Choroid plexus epithelial cell (primary cell): ENCODE measurements at regions not wholly inside any gene's neighbourhood (a gene's known extent, or its start where the extent isn't known, plus 50 kb on each side); places are given as distances from the start of the nearest gene placed in this dataset.

Source experiments
- DNase-seq: peaks from one replicate; pipeline ENCODE4 v3.0.0-alpha.2; 2010; ENCODE audit warnings: low read depth
- H3K4me3 ChIP-seq: 2 replicates; pipeline ENCODE4 v1.5.1; 2011; ENCODE audit warnings: low read depth, mild to moderate bottlenecking, control low read depth, low read length, moderate library complexity
- TF ChIP-seq, protein P1 (sequence below): conservative IDR thresholded peaks from 2 replicates; pipeline ENCODE4 v1.5.1; 2011; ENCODE audit warnings: low read depth, mild to moderate bottlenecking, control low read depth, inconsistent platforms, low read length, moderate library complexity

DNA sequence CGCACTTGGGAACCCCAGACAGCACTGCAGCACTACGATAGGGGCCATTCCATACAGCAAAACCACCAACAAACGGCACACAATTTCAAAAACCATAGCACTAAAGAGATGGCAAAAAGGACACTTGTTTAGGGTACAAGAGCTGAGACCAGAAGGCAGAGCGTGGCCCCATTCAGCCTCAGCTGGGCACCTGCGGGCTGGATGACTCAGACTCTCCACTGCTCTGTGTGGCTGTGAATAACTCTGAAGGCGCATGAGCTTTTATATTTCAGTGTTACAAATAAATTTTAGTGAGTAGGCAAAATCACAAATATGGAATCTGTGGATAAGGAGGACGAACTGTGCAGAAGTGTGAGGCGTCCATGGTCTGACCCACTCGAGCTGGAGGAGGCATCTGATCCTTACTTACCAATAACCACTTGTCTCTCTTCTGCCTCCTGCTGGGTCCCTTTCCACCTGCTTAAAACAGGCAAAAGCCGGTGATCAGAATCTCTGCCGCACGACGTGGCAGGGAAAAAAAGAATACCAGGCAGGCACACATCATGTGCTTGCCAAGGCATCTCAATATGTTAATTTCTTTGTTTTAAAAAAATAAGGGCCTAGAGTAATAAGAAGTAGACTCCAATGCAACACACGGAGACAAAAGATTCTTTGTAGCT lies 325.7 kb downstream of the SHANK2 start:
- no peak overlapping the region for H3K4me3 ChIP-seq
- DNase-seq, result no peak
- TF ChIP-seq, protein P1, sequence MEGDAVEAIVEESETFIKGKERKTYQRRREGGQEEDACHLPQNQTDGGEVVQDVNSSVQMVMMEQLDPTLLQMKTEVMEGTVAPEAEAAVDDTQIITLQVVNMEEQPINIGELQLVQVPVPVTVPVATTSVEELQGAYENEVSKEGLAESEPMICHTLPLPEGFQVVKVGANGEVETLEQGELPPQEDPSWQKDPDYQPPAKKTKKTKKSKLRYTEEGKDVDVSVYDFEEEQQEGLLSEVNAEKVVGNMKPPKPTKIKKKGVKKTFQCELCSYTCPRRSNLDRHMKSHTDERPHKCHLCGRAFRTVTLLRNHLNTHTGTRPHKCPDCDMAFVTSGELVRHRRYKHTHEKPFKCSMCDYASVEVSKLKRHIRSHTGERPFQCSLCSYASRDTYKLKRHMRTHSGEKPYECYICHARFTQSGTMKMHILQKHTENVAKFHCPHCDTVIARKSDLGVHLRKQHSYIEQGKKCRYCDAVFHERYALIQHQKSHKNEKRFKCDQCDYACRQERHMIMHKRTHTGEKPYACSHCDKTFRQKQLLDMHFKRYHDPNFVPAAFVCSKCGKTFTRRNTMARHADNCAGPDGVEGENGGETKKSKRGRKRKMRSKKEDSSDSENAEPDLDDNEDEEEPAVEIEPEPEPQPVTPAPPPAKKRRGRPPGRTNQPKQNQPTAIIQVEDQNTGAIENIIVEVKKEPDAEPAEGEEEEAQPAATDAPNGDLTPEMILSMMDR, result no peak

DNA sequence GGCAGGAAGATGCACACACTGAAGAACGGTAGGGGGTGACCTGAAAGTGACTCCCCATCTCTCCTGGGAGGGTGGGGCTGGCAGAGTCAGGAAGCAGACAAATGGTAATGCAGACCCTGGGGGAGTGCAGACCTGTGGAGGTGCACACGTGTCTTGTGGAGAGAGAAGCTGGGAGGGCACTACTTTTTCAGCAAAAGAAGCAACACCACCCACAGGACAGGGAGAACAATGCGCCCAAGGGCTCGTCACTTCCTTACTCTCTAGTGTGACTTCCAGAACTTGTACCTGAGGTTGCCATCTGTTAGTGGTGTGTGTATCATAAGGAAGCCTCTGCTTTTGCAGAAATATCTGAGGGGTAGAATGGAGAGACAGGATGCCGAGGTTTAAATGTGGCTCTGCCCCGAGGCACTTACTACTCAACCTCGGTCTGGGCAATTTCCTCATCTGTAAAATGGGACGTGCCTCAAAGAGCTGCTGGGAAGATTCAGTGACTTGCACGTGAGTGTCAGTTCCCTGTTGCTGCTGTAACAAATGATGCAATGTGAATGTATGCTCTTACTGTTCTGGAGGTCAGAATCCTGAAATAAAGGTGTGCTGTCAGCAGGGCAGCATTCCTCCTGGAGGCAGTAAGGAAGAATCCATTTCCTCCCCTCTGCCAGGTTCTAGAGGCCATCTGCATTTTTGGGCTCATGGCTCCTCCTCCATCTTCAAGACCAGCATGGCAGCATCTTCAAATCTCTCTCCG lies 323.4 kb downstream of the SHANK2 start:
- TF ChIP-seq, protein P1, result no peak
- no peak for DNase-seq
- no peak overlapping the region for H3K4me3 ChIP-seq

DNA sequence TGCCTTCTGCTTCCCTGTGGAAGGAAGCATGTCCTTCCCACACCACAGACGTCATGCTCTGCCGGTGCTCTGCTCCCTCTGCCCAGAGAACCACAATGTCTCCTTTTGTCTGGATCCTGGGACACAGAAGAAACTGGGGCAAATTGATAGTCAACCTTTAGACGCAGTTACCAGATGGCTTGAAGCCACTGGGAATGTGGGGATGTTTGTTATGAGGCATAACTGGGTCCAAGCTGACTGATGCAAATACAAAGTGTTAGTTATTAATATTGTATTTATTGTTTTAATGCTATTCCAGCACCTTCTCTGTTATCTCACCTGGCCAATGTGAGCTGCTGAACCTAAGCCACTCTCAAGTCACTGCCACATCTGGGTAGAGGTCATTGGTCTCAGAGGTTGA lies 322.2 kb downstream of the SHANK2 start:
- no peak overlapping the region for H3K4me3 ChIP-seq
- TF ChIP-seq, protein P1, result no peak
- DNase-seq, result no peak

DNA sequence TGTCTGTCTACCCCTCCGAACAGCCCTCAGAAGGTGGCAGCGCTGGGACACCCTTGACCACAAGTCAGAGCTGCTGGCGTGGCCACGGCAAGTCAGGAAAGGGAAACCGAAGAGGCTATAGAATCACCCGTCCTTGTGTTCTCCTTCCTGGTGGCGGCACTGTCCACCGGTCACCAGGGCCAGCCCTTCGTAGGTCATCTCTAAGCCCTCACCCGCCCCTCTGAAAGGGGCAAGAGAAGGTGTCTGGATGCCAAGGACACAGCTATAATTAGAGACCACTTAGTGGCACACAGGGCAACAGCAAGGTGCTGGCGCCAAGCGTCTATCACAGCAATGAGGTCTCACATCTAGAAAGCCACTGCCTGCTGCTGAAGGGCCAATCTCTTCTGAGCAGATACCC lies 320.9 kb downstream of the SHANK2 start:
- DNase-seq, result no peak
- TF ChIP-seq, protein P1, result no peak

DNA sequence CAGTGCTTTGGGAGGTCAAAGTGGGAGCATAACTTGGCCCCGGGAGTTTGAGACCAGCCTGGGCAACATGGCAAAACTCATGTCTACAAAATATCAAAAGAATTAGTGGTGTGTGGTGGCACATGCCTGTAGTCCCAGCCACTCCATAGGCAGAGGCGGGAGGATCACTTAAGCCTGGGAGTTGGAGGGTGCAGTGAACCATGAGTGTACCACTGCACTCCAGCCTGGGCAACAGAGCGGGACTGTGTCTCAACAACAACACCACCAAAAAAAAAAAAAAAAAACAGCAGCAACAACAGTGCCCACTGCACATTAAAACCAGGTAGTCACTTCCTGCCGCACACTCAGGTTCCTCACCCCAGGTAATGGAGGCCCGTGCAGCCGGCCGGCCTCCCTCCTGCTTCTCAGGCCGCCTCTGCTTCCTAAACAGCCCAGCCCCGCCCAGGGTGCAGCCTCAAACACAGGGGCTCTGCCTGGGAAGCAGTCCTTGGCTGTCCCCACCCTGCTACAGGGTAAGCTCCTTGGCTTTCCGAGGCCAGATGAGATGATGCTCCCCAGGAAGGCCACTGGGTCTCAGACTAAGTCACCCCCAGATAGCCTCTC lies 318.3 kb downstream of the SHANK2 start:
- TF ChIP-seq, protein P1, result no peak
- H3K4me3 ChIP-seq, result no peak overlapping the region
- no peak for DNase-seq

More for the DNA sequence above, 320.9 kb downstream of the SHANK2 start:
- H3K4me3 ChIP-seq, result no peak overlapping the region

DNA sequence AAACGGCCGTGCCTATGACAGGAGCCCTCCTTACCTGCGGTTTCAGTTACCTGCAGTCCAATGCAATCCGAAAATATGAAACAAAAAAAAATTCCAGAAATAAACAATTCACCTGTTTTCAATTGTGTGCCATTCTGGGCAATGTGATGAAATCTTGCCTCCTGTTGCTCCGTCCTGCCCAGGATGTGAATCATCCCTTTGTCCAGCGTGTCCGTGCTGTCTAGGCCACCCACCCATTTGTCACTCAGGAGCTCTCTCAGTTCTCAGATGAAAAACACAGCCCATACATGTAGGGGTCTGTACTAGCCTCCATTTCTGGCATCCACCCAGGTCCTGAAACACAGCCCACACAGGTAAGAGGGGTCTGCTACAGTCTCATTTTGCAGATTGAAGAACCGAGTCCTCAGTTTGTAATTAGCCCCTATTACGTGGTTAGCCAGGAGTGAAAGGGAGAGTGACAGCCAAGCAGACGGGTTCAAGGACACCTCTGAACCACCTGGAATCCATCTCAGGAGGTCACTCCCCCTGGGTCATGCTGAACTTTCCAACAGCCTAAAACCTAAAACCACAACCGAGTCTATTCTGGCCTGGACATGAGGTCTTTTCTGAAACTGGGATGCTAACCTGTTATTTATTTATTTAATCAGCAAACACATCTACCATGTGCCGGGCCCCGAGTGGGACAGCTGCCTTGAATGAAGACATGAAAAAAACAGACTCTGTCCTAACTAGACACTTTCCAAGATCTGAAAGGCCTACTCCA lies 317.2 kb downstream of the SHANK2 start:
- no peak for DNase-seq
- TF ChIP-seq, protein P1, result no peak
- H3K4me3 ChIP-seq, result no peak overlapping the region
